Stimulated activated CD4-positive, alpha-beta T cell treated with anti-CD3 and anti-CD28 coated beads, Interleukin-15, amount 100 ng/mL, for 24 hours (primary cell): ENCODE measurements at regions not wholly inside any gene's neighbourhood (a gene's known extent, or its start where the extent isn't known, plus 50 kb on each side); places are given as distances from the start of the nearest gene placed in this dataset.
A peak's percentile ranks its signal among the peaks of the same experiment; 100 is the strongest.

Experiments
- DNase-seq: peaks from one replicate; pipeline ENCODE4 v3.0.0-alpha.2; 2020

- DNase-seq: no peak
These were observed 101.5 kb upstream of the TGFBR2 start for GRCh38 chr3:30504939-30505338.

- DNase-seq: no peak
These were observed 100.4 kb upstream of the TGFBR2 start for GRCh38 chr3:30505866-30506520.

- no peak for DNase-seq
These were observed 98.1 kb upstream of the TGFBR2 start for GRCh38 chr3:30508339-30508738.

- DNase-seq: no peak
These were observed 95.8 kb upstream of the TGFBR2 start for GRCh38 chr3:30510596-30510995.

GRCh38 chr3:30511524-30512251, 94.7 kb upstream of the TGFBR2 start:
- peak; percentile 41 for DNase-seq

- no peak for DNase-seq
These were observed 93.8 kb upstream of the TGFBR2 start for GRCh38 chr3:30512576-30512975.

- no peak for DNase-seq
These were observed 92.8 kb upstream of the TGFBR2 start for GRCh38 chr3:30513374-30514152.

GRCh38 chr3:30516238-30516637, 90.2 kb upstream of the TGFBR2 start:
- no peak for DNase-seq

- DNase-seq: no peak
These were observed 88.1 kb upstream of the TGFBR2 start for GRCh38 chr3:30518181-30518864.

- no peak for DNase-seq
These were observed 87.5 kb upstream of the TGFBR2 start for GRCh38 chr3:30518872-30519271.

- no peak for DNase-seq
These were observed 85.7 kb upstream of the TGFBR2 start for GRCh38 chr3:30520699-30521098.

- no peak for DNase-seq
These were observed 85.2 kb upstream of the TGFBR2 start for GRCh38 chr3:30521156-30521715.

- DNase-seq: no peak
These were observed 83.9 kb upstream of the TGFBR2 start for GRCh38 chr3:30522476-30522875.

GRCh38 chr3:30523366-30523765, 83.0 kb upstream of the TGFBR2 start:
- no peak for DNase-seq

- DNase-seq: no peak
These were observed 81.9 kb upstream of the TGFBR2 start for GRCh38 chr3:30524357-30525040.

- DNase-seq: no peak
These were observed 80.4 kb upstream of the TGFBR2 start for GRCh38 chr3:30526031-30526430.

- no peak for DNase-seq
These were observed 79.2 kb upstream of the TGFBR2 start for GRCh38 chr3:30527186-30527585.

GRCh38 chr3:30527720-30528119, 78.7 kb upstream of the TGFBR2 start:
- no peak for DNase-seq

GRCh38 chr3:30530084-30530483, 76.3 kb upstream of the TGFBR2 start:
- DNase-seq: no peak

- no peak for DNase-seq
These were observed 75.3 kb upstream of the TGFBR2 start for GRCh38 chr3:30531017-30531570.

GRCh38 chr3:30535525-30535924, 70.9 kb upstream of the TGFBR2 start:
- no peak for DNase-seq

GRCh38 chr3:30538791-30539190, 67.6 kb upstream of the TGFBR2 start:
- DNase-seq: no peak
